Chondrocyte (in vitro differentiated cells): ENCODE measurements at regions not wholly inside any gene's neighbourhood (a gene's known extent, or its start where the extent isn't known, plus 50 kb on each side); places are given as distances from the start of the nearest gene placed in this dataset.

Experiments used
- DNase-seq: peaks from one replicate; pipeline ENCODE4 v3.0.0; 2021; ENCODE audit warnings: mixed read lengths, low spot score
- H3K27ac Mint-ChIP-seq: one replicate; pipeline ENCODE4 v1.8.0; 2021; ENCODE audit warnings: mild to moderate bottlenecking, moderate library complexity, mixed read lengths; ENCODE audit not compliant: unreplicated experiment
- H3K27me3 Mint-ChIP-seq: 2 replicates; pipeline ENCODE4 v1.8.0; 2021; ENCODE audit warnings: low read depth, mixed read lengths
- H3K36me3 Mint-ChIP-seq: 2 replicates; pipeline ENCODE4 v1.8.0; 2021; ENCODE audit warnings: low read depth, mixed read lengths
- H3K4me1 Mint-ChIP-seq: 2 replicates; pipeline ENCODE4 v1.8.0; 2021; ENCODE audit warnings: low read depth, mild to moderate bottlenecking, mixed read lengths
- H3K4me3 Mint-ChIP-seq: one replicate; pipeline ENCODE4 v1.8.0; 2021; ENCODE audit warnings: mild to moderate bottlenecking, moderate library complexity, mixed read lengths; ENCODE audit not compliant: unreplicated experiment
- H3K9me3 Mint-ChIP-seq: 2 replicates; pipeline ENCODE4 v1.8.0; 2021; ENCODE audit warnings: low read depth, mixed read lengths
- CTCF ChIP-seq: fragments of 200-600 bp; sonication (generic); IDR thresholded peaks from 2 replicates; pipeline ENCODE4 v1.5.0; 2021; ENCODE audit warnings: antibody characterized with exemption, mild to moderate bottlenecking, moderate library complexity

- H3K36me3 Mint-ChIP-seq: no peaks in the 10 kb centered on the region
- H3K27me3 Mint-ChIP-seq: peaks cover 20% of the 10 kb centered on the region
- no peak overlapping the region for H3K27ac Mint-ChIP-seq
- no peak overlapping the region for H3K4me3 Mint-ChIP-seq
- no peaks in the 10 kb centered on the region for H3K9me3 Mint-ChIP-seq
- no peak for TF ChIP-seq CTCF
- no peaks in the 10 kb centered on the region for H3K4me1 Mint-ChIP-seq
- DNase-seq: no peak
These were observed 136.3 kb upstream of the ASTN2 start for GRCh38 chr9:117551171-117551570.

GRCh38 chr9:117549444-117549843 is 134.6 kb upstream of the ASTN2 start:
- H3K4me3 Mint-ChIP-seq: no peak overlapping the region
- H3K27ac Mint-ChIP-seq: no peak overlapping the region
- no peaks in the 10 kb centered on the region for H3K36me3 Mint-ChIP-seq
- no peaks in the 10 kb centered on the region for H3K9me3 Mint-ChIP-seq
- no peak for DNase-seq
- H3K27me3 Mint-ChIP-seq: peaks cover 19% of the 10 kb centered on the region
- H3K4me1 Mint-ChIP-seq: no peaks in the 10 kb centered on the region
- no peak for TF ChIP-seq CTCF

- Mint-ChIP-seq H3K4me3 (no peak overlapping the region), H3K4me1 (no peaks in the 10 kb centered on the region), H3K27ac (no peak overlapping the region), H3K9me3 (no peaks in the 10 kb centered on the region), H3K36me3 (no peaks in the 10 kb centered on the region), H3K27me3 (peaks cover 17% of the 10 kb centered on the region)
- TF ChIP-seq CTCF: no peak
- no peak for DNase-seq
These were observed 133.7 kb upstream of the ASTN2 start for GRCh38 chr9:117548556-117548955.

- DNase-seq: no peak
- Mint-ChIP-seq H3K4me3 (no peak overlapping the region), H3K9me3 (no peaks in the 10 kb centered on the region), H3K27me3 (peaks cover 17% of the 10 kb centered on the region), H3K4me1 (no peaks in the 10 kb centered on the region), H3K36me3 (no peaks in the 10 kb centered on the region), H3K27ac (no peak overlapping the region)
- TF ChIP-seq CTCF: no peak
These were observed 133.0 kb upstream of the ASTN2 start for GRCh38 chr9:117547904-117548303.

- H3K4me3 Mint-ChIP-seq: no peak overlapping the region
- H3K27ac Mint-ChIP-seq: no peak overlapping the region
- no peaks in the 10 kb centered on the region for H3K9me3 Mint-ChIP-seq
These were observed 132.2 kb upstream of the ASTN2 start for GRCh38 chr9:117546894-117547678.

More at GRCh38 chr9:117546894-117547678, 132.2 kb upstream of the ASTN2 start:
- no peak for DNase-seq
- Mint-ChIP-seq H3K4me1 (no peaks in the 10 kb centered on the region), H3K36me3 (no peaks in the 10 kb centered on the region), H3K27me3 (peaks cover 15% of the 10 kb centered on the region)
- no peak for TF ChIP-seq CTCF
